ENCODE measurements at regions not wholly inside any gene's neighbourhood (a gene's known extent, or its start where the extent isn't known, plus 50 kb on each side); places are given as distances from the start of the nearest gene placed in this dataset.
"Not testable (repeated sequence)": the region's sequence is repeated elsewhere in the genome, so short reads cannot be mapped to it uniquely, and the experiment has no call there.

- no peak overlapping the region for H3K4me3 ChIP-seq
- no peaks in the 10 kb centered on the region for H3K36me3 ChIP-seq
- no peaks in the 10 kb centered on the region for H3K27me3 ChIP-seq (replicated peaks; ENCODE audit: insufficient read depth)
- no peak overlapping the region for H3K27ac ChIP-seq
- no peaks in the 10 kb centered on the region for H3K4me1 ChIP-seq (replicated peaks)
- 33% methylated on average over 4 of the region's 4 CpGs for WGBS
- no peaks in the 10 kb centered on the region for H3K9me3 ChIP-seq
- intact Hi-C loops (cut with DNase I): no loop called here
- no peak for DNase-seq (ENCODE audit: low spot score)
- no peak for TF ChIP-seq POLR2A (IDR thresholded peaks at IDR 0.05)
- no peak for TF ChIP-seq POLR2AphosphoS5 (IDR thresholded peaks at IDR 0.05)
- TF ChIP-seq CTCF (IDR thresholded peaks at IDR 0.05): no peak
These were observed 64.9 kb upstream of the WAPL start for GRCh38 chr10:86586516-86586915.

GRCh38 chr10:86588781-86589180 is 65.6 kb upstream of the OPN4 start:
- DNase-seq (ENCODE audit: low spot score); intact Hi-C loops (cut with DNase I); H3K9me3 ChIP-seq: not testable (repeated sequence)

GRCh38 chr10:86591436-86591835 is 62.9 kb upstream of the OPN4 start:
- Histone ChIP-seq H3K4me3 (no peak overlapping the region), H3K36me3 (no peaks in the 10 kb centered on the region), H3K27me3 (replicated peaks; ENCODE audit: insufficient read depth) (no peaks in the 10 kb centered on the region), H3K4me1 (replicated peaks) (no peaks in the 10 kb centered on the region), H3K27ac (no peak overlapping the region), H3K9me3 (no peaks in the 10 kb centered on the region)
- DNase-seq (ENCODE audit: low spot score): no peak
- intact Hi-C loops (cut with DNase I): no loop called here
- no peak for TF ChIP-seq POLR2AphosphoS5 (IDR thresholded peaks at IDR 0.05)
- no peak for TF ChIP-seq POLR2A (IDR thresholded peaks at IDR 0.05)
- no peak for TF ChIP-seq CTCF (IDR thresholded peaks at IDR 0.05)
- WGBS: 84% methylated on average over 5 of the region's 6 CpGs

More at GRCh38 chr10:86588781-86589180, 65.6 kb upstream of the OPN4 start:
- H3K27me3 ChIP-seq (replicated peaks; ENCODE audit: insufficient read depth); H3K4me1 ChIP-seq (replicated peaks); H3K27ac ChIP-seq; H3K36me3 ChIP-seq; H3K4me3 ChIP-seq: not testable (repeated sequence)
- WGBS: 98% methylated on average over 14 of the region's 14 CpGs

- 78% methylated on average over 4 of the region's 4 CpGs for WGBS
- Histone ChIP-seq H3K9me3 (no peaks in the 10 kb centered on the region), H3K4me3 (no peak overlapping the region), H3K27ac (no peak overlapping the region), H3K36me3 (no peaks in the 10 kb centered on the region), H3K27me3 (replicated peaks; ENCODE audit: insufficient read depth) (no peaks in the 10 kb centered on the region), H3K4me1 (replicated peaks) (no peaks in the 10 kb centered on the region)
- intact Hi-C loops (cut with DNase I): no loop called here
- DNase-seq (ENCODE audit: low spot score): no peak
- TF ChIP-seq POLR2AphosphoS5 (IDR thresholded peaks at IDR 0.05) (no peak), CTCF (IDR thresholded peaks at IDR 0.05) (no peak), POLR2A (IDR thresholded peaks at IDR 0.05) (no peak)
These were observed 61.9 kb upstream of the OPN4 start for GRCh38 chr10:86592413-86592812.

GRCh38 chr10:86594535-86594934 is 59.8 kb upstream of the OPN4 start:
- no peaks in the 10 kb centered on the region for H3K4me1 ChIP-seq (replicated peaks)
- H3K27me3 ChIP-seq (replicated peaks; ENCODE audit: insufficient read depth): no peaks in the 10 kb centered on the region
- intact Hi-C loops (cut with DNase I): no loop called here
- no peak overlapping the region for H3K4me3 ChIP-seq
- no peak overlapping the region for H3K27ac ChIP-seq
- H3K9me3 ChIP-seq: no peaks in the 10 kb centered on the region
- TF ChIP-seq CTCF (IDR thresholded peaks at IDR 0.05) (no peak), POLR2A (IDR thresholded peaks at IDR 0.05) (no peak), POLR2AphosphoS5 (IDR thresholded peaks at IDR 0.05) (no peak)
- no peak for DNase-seq (ENCODE audit: low spot score)
- H3K36me3 ChIP-seq: no peaks in the 10 kb centered on the region
- WGBS: 77% methylated on average over 5 of the region's 5 CpGs
